IgD-negative memory B cell (primary cell): ENCODE measurements at regions not wholly inside any gene's neighbourhood (a gene's known extent, or its start where the extent isn't known, plus 50 kb on each side); places are given as distances from the start of the nearest gene placed in this dataset.

Source experiments
- H3K27ac Mint-ChIP-seq, 3 donors: one replicate each; pipeline ENCODE4 v1.8.0; 2020 to 2022; ENCODE audit warnings: mild to moderate bottlenecking in 3 of 3, mixed read lengths in 3 of 3, moderate library complexity in 1 of 3
- H3K27me3 Mint-ChIP-seq: one replicate; pipeline ENCODE4 v1.8.0; 2021; ENCODE audit warnings: mixed read lengths
- H3K36me3 Mint-ChIP-seq: one replicate; pipeline ENCODE4 v1.8.0; 2020; ENCODE audit warnings: mild to moderate bottlenecking, mixed read lengths
- H3K4me1 Mint-ChIP-seq, 3 donors: one replicate each; pipeline ENCODE4 v1.8.0; 2020 to 2022; ENCODE audit warnings: mixed read lengths in 3 of 3, mild to moderate bottlenecking in 1 of 3
- H3K4me3 Mint-ChIP-seq, 4 donors: one replicate each; pipeline ENCODE4 v1.8.0; 2020 to 2022; ENCODE audit warnings: mild to moderate bottlenecking in 4 of 4, mixed read lengths in 4 of 4, moderate library complexity in 3 of 4
- H3K9me3 Mint-ChIP-seq, 3 donors: one replicate each; pipeline ENCODE4 v1.8.0; 2020 to 2021; ENCODE audit warnings: mixed read lengths in 3 of 3, mild to moderate bottlenecking in 1 of 3

- Mint-ChIP-seq H3K36me3 (peaks cover 2% of the 10 kb centered on the region), H3K9me3 (peaks cover 6 to 10% (median 7%) of the 10 kb centered on the region in 3 donors), H3K4me1 (peaks cover 0 to 4% (median 1%) of the 10 kb centered on the region in 3 donors), H3K4me3 (no peak overlapping the region), H3K27me3 (peaks cover 18% of the 10 kb centered on the region), H3K27ac (no peak overlapping the region)
These were observed 53.1 kb upstream of the TRIM67 start for GRCh38 chr1:231108516-231109302.

- Mint-ChIP-seq H3K9me3 (peaks cover 4 to 10% (median 7%) of the 10 kb centered on the region in 3 donors), H3K36me3 (peaks cover 2% of the 10 kb centered on the region), H3K4me3 (no peak overlapping the region), H3K27me3 (peaks cover 21% of the 10 kb centered on the region), H3K27ac (no peak overlapping the region), H3K4me1 (peaks cover 0 to 4% (median 0%) of the 10 kb centered on the region in 3 donors)
These were observed 54.1 kb upstream of the TRIM67 start for GRCh38 chr1:231107600-231108326.

GRCh38 chr1:231107151-231107550 is 54.7 kb upstream of the TRIM67 start:
- no peak overlapping the region for H3K27ac Mint-ChIP-seq

GRCh38 chr1:231106347-231106746 is 55.5 kb upstream of the TRIM67 start:
- Mint-ChIP-seq H3K4me3 (no peak overlapping the region), H3K27ac (no peak overlapping the region), H3K9me3 (peaks cover 0 to 4% (median 0%) of the 10 kb centered on the region in 3 donors), H3K36me3 (peaks cover 2% of the 10 kb centered on the region), H3K27me3 (peaks cover 20% of the 10 kb centered on the region), H3K4me1 (peaks cover 0 to 4% (median 0%) of the 10 kb centered on the region in 3 donors)

More at GRCh38 chr1:231107151-231107550, 54.7 kb upstream of the TRIM67 start:
- Mint-ChIP-seq H3K36me3 (peaks cover 2% of the 10 kb centered on the region), H3K9me3 (peaks cover 1 to 8% (median 4%) of the 10 kb centered on the region in 3 donors), H3K4me3 (no peak overlapping the region), H3K4me1 (peaks cover 0 to 4% (median 0%) of the 10 kb centered on the region in 3 donors), H3K27me3 (peaks cover 21% of the 10 kb centered on the region)

- no peaks in the 10 kb centered on the region for H3K36me3 Mint-ChIP-seq
- H3K4me3 Mint-ChIP-seq = no peak overlapping the region
- H3K27ac Mint-ChIP-seq = no peak overlapping the region
- H3K27me3 Mint-ChIP-seq = peaks cover 14% of the 10 kb centered on the region
- peaks cover 0 to 4% (median 0%) of the 10 kb centered on the region in 3 donors for H3K4me1 Mint-ChIP-seq
- H3K9me3 Mint-ChIP-seq = no peaks in the 10 kb centered on the region
These were observed 56.9 kb upstream of the TRIM67 start for GRCh38 chr1:231104917-231105316.

GRCh38 chr1:231103961-231104360 is 57.9 kb upstream of the TRIM67 start:
- Mint-ChIP-seq H3K27ac (no peak overlapping the region), H3K4me1 (peaks cover 0 to 4% (median 0%) of the 10 kb centered on the region in 3 donors), H3K36me3 (no peaks in the 10 kb centered on the region), H3K9me3 (no peaks in the 10 kb centered on the region), H3K27me3 (peaks cover 18% of the 10 kb centered on the region), H3K4me3 (no peak overlapping the region)

- H3K4me3 Mint-ChIP-seq = no peak overlapping the region
- H3K27ac Mint-ChIP-seq = no peak overlapping the region
- no peaks in the 10 kb centered on the region for H3K4me1 Mint-ChIP-seq
- H3K27me3 Mint-ChIP-seq = peaks cover 15% of the 10 kb centered on the region
- H3K36me3 Mint-ChIP-seq = no peaks in the 10 kb centered on the region
- no peaks in the 10 kb centered on the region for H3K9me3 Mint-ChIP-seq
These were observed 60.1 kb upstream of the FAM89A start for GRCh38 chr1:231099996-231100767.

- no peak overlapping the region for H3K4me3 Mint-ChIP-seq
- no peaks in the 10 kb centered on the region for H3K9me3 Mint-ChIP-seq
- no peaks in the 10 kb centered on the region for H3K36me3 Mint-ChIP-seq
- peaks cover 20% of the 10 kb centered on the region for H3K27me3 Mint-ChIP-seq
- H3K27ac Mint-ChIP-seq = peak overlapping the region in 1 of 3 donors; percentile 3
- no peaks in the 10 kb centered on the region for H3K4me1 Mint-ChIP-seq
These were observed 59.3 kb upstream of the FAM89A start for GRCh38 chr1:231099311-231099710.

- Mint-ChIP-seq H3K9me3 (no peaks in the 10 kb centered on the region), H3K27me3 (peaks cover 21% of the 10 kb centered on the region), H3K27ac (no peak overlapping the region), H3K36me3 (no peaks in the 10 kb centered on the region), H3K4me1 (peaks cover 0 to 3% (median 1%) of the 10 kb centered on the region in 3 donors), H3K4me3 (no peak overlapping the region)
These were observed 55.5 kb upstream of the FAM89A start for GRCh38 chr1:231095595-231095994.

- no peaks in the 10 kb centered on the region for H3K36me3 Mint-ChIP-seq
- no peak overlapping the region for H3K27ac Mint-ChIP-seq
- H3K27me3 Mint-ChIP-seq = peaks cover 18% of the 10 kb centered on the region
- H3K4me1 Mint-ChIP-seq = peaks cover 0 to 3% (median 1%) of the 10 kb centered on the region in 3 donors
- no peaks in the 10 kb centered on the region for H3K9me3 Mint-ChIP-seq
- no peak overlapping the region for H3K4me3 Mint-ChIP-seq
These were observed 54.4 kb upstream of the FAM89A start for GRCh38 chr1:231094421-231094820.

- Mint-ChIP-seq H3K4me3 (no peak overlapping the region), H3K27ac (no peak overlapping the region)
These were observed 53.3 kb upstream of the FAM89A start for GRCh38 chr1:231093156-231093922.

GRCh38 chr1:231092380-231092779 is 52.3 kb upstream of the FAM89A start:
- Mint-ChIP-seq H3K27ac (no peak overlapping the region), H3K27me3 (peaks cover 14% of the 10 kb centered on the region), H3K36me3 (no peaks in the 10 kb centered on the region), H3K4me3 (no peak overlapping the region), H3K9me3 (no peaks in the 10 kb centered on the region), H3K4me1 (peaks cover 0 to 3% (median 1%) of the 10 kb centered on the region in 3 donors)

More at GRCh38 chr1:231093156-231093922, 53.3 kb upstream of the FAM89A start:
- Mint-ChIP-seq H3K9me3 (no peaks in the 10 kb centered on the region), H3K27me3 (peaks cover 14% of the 10 kb centered on the region), H3K36me3 (no peaks in the 10 kb centered on the region), H3K4me1 (peaks cover 0 to 3% (median 1%) of the 10 kb centered on the region in 3 donors)

GRCh38 chr1:231091831-231092301 is 51.8 kb upstream of the FAM89A start:
- peaks cover 0 to 3% (median 1%) of the 10 kb centered on the region in 3 donors for H3K4me1 Mint-ChIP-seq

GRCh38 chr1:231091415-231091814 is 51.4 kb upstream of the FAM89A start:
- no peak overlapping the region for H3K27ac Mint-ChIP-seq

More at GRCh38 chr1:231091831-231092301, 51.8 kb upstream of the FAM89A start:
- Mint-ChIP-seq H3K9me3 (no peaks in the 10 kb centered on the region), H3K27me3 (peaks cover 14% of the 10 kb centered on the region), H3K4me3 (no peak overlapping the region), H3K36me3 (no peaks in the 10 kb centered on the region), H3K27ac (no peak overlapping the region)

More at GRCh38 chr1:231091415-231091814, 51.4 kb upstream of the FAM89A start:
- Mint-ChIP-seq H3K4me1 (peaks cover 0 to 3% (median 1%) of the 10 kb centered on the region in 3 donors), H3K4me3 (no peak overlapping the region), H3K36me3 (no peaks in the 10 kb centered on the region), H3K9me3 (no peaks in the 10 kb centered on the region), H3K27me3 (peaks cover 14% of the 10 kb centered on the region)
